IPS-18c (cell line): ENCODE measurements at regions not wholly inside any gene's neighbourhood (a gene's known extent, or its start where the extent isn't known, plus 50 kb on each side); places are given as distances from the start of the nearest gene placed in this dataset.

Experiments
- H3K4me3 ChIP-seq: 2 replicates; pipeline ENCODE4 v1.7.0; 2013; ENCODE audit warnings: low read depth, mild to moderate bottlenecking, low read length, moderate library complexity; ENCODE audit not compliant: insufficient read depth
- H3K9me3 ChIP-seq: one replicate; pipeline ENCODE4 v1.6.1; 2013; ENCODE audit warnings: mild to moderate bottlenecking, low read length, moderate library complexity; ENCODE audit not compliant: control insufficient read depth, insufficient read depth

DNA sequence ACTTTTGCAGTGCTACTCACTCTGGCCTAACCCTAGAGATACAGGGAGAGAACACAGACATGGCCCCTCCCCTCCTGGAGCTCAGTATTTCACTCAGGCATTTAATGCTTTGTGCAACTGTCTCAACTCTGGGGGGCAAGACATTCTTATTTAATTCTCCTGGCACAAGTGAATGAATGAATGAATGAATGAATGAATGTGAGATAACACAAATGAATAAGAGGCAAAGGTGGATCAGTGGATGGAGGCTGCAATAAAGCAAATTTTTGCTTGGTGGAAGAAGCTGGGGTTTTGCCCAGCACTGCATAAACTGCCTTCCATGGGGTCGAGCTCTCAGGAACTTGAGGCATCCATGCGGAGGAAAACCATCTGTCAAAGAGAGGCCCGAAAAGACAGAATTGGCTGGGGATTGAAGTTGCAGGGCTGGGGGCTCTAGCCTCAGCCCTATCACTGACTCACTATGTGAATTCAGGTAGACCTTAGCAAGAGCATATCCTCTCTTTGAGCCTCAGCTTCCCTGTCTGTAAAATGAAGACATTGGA is 441.4 kb upstream of the ZMIZ1 start:
- no peak overlapping the region for H3K4me3 ChIP-seq
- H3K9me3 ChIP-seq, result no peaks in the 10 kb centered on the region

DNA sequence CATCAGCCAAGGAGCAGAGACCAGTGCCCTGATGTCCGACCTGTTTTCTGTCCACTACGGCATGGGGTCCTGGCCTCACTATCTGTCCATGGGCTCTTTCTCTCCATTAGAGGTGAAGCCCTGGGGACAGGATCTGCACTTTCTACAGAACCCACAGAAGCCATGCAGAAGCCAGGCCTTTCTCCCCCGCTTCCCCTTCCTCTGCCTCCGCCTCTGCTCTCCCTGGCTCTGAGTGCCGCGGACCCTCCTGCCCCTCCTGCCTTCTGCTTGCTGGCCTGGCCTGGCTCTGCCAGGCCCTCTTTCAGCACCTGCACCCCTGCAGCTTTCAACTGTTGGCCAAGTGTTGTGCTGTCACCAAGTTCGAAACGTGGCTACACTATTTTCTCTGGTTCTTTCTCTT is 439.8 kb upstream of the ZMIZ1 start:
- H3K4me3 ChIP-seq, result no peak overlapping the region
- no peaks in the 10 kb centered on the region for H3K9me3 ChIP-seq

DNA sequence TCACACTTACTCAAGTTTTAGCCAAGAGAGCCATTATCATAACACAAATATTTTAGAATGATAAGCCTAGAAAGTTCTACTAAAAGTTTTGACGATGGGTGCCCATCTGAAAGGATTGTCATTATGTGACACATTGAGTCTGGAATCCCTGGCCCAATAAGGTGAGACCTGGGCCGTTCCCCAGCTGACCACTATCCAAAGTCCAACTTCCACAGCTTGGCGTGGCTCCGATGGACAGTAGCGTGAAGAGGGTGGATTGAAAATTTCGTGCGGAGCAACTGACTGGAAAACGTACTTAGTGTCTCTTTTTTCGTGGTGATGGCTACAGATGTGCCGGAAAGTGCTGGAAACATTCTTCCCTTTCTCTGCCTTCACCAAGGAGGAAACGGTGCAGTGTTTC is 439.0 kb upstream of the ZMIZ1 start:
- Histone ChIP-seq H3K9me3 (no peaks in the 10 kb centered on the region), H3K4me3 (no peak overlapping the region)

DNA sequence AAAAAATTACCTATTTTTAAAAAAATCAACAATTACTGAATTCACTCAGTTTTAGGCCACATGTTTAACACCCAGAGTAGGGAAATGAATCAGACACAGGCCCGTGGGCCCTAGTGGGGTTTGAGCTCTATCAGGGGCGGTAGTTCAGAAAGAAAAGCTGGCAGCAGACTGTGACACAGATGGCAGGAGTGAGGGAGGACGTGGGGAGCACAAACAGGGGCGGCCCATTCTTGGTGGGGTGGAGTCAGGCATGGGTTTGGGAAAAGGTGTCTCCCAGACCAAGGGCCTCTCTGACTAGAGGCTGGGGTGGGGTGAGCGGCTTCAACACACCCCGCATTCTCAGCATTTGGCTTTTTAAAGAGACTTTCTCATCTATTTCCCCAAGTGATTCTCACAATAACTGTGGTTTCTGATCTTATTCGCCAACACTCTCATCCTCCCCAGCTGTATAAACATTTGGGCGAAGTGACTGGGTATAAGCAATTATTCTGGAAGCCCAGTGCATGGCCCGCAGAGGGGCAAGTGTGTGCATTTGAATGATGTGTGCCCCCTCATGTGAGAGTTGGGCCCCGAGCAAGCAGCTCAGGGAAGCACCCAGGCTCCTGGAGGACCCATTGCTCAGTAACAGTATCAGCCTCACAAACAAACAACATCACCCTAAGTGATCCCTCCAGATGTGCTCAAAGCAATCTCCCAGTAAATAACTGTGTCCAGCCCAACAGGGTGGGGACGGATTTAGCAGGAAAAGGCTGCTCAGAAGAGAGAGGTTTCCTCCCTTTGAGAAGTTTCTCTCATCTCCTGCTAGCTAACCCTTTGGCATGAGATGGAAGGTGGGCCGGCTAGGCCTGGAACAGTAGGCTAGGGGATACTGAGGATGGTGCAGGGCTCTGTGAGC is 437.6 kb upstream of the ZMIZ1 start:
- H3K4me3 ChIP-seq, result no peak overlapping the region
- H3K9me3 ChIP-seq, result no peaks in the 10 kb centered on the region

DNA sequence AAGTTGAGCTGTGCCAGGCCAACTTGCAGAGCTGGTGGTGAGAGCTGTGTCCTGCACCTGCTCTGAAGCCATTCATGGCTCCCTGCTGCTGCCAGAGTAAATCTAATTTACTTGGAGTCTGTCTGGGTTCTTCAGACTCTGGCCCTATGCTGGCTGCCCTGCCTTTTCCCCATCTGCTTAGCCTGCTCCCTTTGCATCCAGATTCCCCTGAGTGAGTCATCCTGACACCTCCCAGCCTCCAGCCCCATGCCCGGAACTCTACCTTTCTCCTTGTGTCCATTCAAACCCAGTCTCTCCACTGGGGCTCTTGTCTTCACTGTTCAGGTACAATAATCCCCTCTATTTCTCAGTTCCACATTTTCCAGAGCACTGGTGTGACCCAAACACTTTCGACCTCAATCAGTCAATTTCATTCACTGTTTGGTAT is 434.4 kb upstream of the ZMIZ1 start:
- H3K9me3 ChIP-seq, result no peaks in the 10 kb centered on the region
- H3K4me3 ChIP-seq, result no peak overlapping the region

DNA sequence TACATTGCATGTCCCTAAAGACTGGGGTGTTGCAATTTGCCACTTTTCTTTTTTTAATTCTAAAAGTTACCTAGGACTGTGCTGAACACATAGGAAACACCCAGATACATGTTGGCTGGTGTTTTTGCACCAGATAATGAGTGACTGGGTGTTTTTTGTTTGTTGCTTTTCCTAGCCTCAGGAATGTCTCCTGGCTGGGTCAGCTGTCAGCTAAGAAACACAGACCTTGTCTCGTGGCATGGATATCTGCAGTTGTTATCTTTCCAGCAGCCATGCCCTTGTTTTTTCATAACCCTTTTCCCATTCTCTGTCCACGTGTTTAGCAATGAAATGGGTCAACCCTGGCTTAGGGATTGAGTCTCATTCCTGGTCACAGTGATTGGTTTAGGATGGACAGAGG is 433.9 kb upstream of the ZMIZ1 start:
- H3K4me3 ChIP-seq, result no peak overlapping the region
- no peaks in the 10 kb centered on the region for H3K9me3 ChIP-seq

DNA sequence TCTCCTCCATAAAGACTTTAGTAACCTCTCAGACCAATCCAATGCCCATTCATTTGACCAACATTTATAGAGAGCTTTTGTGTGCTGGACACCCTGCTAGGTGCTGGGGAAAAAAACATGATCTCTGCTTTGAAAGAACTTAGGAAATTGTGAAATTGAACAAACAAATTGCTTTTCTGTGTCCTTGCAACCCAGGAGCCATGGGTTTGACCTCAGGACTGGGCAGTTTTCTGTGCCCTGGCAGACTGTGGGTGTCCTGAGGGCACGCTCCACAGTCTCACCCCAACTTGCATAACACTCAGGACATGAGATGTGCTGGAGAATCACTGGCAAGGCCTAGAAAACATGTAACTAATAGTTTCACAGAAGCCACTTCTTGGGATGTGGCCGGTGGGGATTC is 429.1 kb upstream of the ZMIZ1 start:
- no peak overlapping the region for H3K4me3 ChIP-seq
- no peaks in the 10 kb centered on the region for H3K9me3 ChIP-seq

DNA sequence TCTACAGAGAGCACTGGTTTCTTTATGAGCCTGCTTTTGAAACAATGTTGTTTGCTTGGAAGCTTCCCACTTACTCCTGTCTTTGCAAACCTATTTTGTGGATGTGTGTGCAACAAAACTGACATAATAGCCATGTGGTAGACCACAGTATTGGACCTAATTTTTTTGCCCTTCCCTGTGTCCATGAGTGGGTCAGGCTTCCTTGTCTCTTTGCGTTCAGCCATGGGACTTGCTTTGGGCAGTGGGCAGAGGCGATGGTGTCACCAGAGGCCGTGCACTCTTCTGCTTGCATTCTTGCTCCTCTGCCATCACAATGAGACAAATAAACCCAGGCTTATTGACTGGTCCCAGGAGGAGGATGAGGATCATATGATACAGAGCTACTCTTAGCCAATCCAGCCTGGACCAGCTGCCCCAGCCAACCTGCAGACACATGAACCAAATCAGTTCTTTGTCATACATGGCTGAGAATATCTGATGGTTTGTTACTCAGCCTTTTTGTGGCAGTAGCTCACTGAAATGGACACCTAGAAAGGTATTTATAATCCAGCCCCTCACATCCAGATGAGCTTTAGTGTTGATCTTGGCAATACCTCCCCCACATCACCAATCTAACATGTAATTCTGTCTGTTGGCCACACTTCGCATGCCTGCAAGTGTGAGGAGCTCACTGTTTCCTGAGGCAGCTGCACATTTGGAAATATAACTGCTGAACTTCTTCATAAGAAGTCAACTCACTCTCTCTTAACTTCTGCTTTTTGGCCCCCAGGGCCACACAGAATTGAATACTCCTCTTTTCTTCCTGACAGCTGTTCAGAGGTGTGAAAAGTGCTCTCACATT is 427.8 kb upstream of the ZMIZ1 start:
- Histone ChIP-seq H3K4me3 (no peak overlapping the region), H3K9me3 (no peaks in the 10 kb centered on the region)

DNA sequence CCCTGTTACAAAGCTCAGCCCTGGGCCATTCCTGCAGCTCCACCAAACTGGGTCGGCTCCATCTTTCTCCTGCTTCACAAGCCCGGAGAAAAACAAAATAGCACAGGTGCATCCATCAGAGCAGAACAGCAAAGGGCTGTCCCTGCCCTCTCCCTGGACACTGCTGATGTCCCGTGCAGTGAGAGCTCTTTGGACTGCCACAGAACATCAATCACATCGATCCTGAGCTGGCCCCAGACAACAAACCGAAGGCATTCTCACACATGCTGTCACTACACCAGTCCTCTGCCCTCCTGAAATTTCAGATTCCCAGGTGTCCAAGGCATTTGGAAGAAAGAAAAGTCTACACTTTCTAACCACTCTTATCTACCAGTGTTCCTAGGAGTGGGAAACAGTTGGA is 427.1 kb upstream of the ZMIZ1 start:
- H3K4me3 ChIP-seq, result no peak overlapping the region
- no peaks in the 10 kb centered on the region for H3K9me3 ChIP-seq

DNA sequence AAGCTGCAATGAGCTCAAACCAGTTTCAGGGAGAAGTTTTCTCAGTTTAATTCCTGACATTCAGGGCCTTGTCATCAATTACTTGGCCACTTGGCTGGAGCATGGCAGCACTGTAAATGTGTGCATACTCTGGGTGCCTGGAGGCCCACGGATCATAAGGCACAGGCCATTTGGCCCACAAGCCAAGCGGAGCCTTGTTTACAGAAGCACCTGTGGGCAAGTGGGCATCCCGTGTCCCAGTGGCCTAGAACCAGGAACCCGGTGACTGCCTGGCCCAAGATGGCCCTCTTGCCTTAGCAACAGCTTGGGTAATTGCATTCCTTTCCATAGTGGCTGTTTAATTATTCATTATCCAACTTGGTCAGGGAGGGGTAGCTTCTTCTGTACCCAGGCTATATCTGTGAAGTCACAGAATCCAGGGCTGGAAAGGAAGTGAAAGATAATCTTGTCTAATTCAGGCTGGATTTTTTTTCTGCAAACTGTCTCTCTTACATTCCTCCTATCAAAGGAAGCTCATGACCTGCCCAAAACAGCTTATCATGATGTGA is 426.4 kb upstream of the ZMIZ1 start:
- Histone ChIP-seq H3K9me3 (no peaks in the 10 kb centered on the region), H3K4me3 (no peak overlapping the region)

DNA sequence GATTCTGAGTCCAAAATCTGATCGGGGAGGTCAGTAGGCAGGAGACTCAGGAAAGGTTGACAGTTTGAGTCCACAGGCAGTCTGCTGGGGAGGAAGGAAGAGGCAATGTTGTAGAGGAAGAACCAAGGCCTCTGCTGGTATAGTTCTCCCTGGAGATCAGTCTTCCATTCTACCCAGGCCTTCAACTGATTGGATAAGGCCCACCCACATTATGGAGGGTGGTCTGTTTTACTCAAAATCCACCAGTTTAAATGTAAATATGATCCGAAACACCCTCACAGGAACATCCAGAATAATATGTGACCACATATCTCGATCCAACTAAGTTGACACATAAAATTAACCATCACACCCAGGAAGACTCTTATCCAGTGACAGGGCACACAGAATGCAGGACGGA is 425.3 kb upstream of the ZMIZ1 start:
- Histone ChIP-seq H3K4me3 (no peak overlapping the region), H3K9me3 (no peaks in the 10 kb centered on the region)

DNA sequence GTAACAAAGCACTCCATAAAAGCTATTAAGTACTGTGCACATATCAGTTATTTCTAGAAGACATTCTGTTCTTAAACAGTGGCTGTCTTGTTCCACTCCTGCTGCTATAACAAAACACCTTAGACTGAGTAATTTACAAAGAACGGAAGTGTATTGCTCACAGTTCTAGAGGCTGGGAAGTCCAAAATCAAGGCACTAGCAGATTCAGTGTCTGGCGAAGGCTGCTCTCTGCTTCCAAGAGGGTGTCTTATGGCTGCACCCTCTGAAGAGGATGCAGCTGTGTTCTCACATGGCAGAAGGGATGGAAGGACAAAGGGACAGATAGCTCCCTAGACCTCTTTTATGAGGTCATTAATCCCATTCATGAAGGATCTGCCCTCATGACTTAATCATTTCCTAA is 424.2 kb upstream of the ZMIZ1 start:
- H3K4me3 ChIP-seq, result no peak overlapping the region
- H3K9me3 ChIP-seq, result no peaks in the 10 kb centered on the region

DNA sequence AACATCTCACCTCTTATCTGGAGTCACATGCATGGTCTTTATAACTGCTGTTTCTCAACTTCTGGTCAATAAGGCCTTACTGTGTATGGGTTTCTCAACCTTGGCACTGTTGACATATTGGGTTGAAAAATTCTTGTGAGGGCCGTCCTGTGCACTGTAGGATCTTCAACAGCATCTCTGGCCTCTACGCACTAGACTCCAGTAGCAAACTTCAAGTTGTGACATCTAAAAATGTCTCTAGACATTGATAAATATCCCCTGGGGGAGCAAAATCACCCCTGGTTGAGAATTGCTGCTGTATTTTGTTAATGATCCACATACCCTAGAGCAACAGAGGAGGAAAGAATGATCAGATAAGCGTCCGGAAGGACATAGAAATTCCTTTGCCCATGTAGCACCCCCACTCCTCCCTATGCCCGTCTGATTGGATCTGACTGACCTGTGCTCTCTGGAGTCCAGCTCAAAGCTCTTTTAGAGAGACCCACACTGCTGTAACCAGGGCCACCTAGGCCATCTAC is 423.5 kb upstream of the ZMIZ1 start:
- Histone ChIP-seq H3K9me3 (no peaks in the 10 kb centered on the region), H3K4me3 (no peak overlapping the region)

DNA sequence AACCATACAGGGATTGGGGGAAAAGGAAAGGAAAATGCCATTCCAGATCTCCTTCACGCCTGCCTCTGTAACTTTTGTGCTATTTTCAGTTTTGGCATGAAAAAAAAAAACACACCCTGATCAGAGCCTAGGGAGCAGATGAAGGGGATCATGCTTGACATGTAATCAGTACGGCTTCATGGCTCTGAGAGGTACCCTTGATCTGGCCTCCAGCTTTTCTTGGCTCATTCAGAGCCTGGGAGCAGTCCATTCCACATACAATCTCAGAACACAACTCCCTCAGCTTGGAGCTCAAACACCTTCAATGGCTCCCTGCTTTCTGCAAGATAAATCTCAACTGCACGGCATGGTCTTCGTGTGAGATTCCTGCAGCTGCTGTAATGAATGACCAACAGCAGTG is 422.8 kb upstream of the ZMIZ1 start:
- no peaks in the 10 kb centered on the region for H3K9me3 ChIP-seq

DNA sequence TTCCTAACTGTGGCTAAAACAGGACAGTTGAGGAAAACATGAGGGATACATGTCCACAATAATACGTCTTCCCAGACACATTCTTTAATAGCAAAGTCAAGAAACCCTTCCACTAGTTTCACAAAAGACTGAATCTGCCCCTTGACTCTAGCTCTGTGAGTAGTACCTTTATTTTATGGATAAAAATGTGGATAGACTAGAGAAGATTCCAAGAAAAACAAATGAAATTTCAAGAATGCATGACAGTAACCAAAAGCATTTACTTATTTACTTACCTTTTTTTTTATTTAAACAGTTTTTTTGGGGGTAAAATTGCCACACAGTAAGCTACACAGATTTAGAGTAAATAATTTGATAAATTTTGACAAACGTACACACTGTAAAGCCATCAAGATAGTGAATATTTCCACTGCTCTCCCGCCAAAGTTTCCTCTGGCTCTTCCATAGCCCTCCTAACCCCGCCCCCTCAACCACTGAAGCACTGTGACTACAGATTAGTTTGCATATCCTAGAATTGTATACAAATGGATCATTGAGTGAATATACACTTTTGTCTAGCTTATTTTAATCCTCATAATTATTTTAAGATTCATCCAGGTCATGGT is 420.4 kb upstream of the ZMIZ1 start:
- no peaks in the 10 kb centered on the region for H3K9me3 ChIP-seq

More for the DNA sequence above, 422.8 kb upstream of the ZMIZ1 start:
- no peak overlapping the region for H3K4me3 ChIP-seq

DNA sequence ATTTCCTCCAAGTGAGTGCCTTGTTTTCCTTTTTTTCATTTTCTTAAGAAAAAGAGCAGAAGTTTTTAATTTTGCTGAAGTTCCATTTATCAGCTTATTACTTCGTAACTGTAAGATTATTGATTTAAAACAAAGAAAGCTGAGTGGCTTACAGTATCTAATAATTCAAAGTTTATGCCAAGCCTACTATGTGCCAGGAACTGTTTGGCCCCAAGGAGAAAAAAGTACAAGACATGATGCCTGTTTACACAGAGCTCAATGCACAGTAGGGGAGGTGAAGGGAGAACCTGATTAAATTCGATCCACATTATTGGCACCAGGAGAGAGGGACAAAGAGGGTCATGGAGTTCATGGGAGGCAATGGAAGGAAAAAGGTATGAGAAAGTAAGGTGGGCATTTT is 419.3 kb upstream of the ZMIZ1 start:
- Histone ChIP-seq H3K4me3 (no peak overlapping the region), H3K9me3 (no peaks in the 10 kb centered on the region)

More for the DNA sequence above, 420.4 kb upstream of the ZMIZ1 start:
- no peak overlapping the region for H3K4me3 ChIP-seq

DNA sequence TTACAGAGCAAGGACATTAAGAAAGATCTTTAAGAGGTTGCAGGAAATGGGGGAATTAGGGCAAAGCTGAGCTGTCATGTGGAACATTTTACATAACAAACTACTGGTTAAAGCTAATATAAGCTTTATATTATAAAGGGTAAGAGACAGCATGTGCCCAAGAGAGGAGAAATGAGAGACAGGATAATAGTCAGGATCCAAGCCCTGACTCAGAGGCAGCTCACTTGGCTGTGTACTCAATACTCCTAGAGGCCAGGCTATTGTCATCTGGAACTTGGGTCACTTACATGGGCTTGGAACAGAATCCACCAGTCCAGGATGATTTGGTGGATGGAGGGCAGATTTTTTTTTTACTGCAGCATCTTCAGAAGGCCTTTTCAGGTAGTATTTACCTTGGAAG is 418.6 kb upstream of the ZMIZ1 start:
- no peak overlapping the region for H3K4me3 ChIP-seq

More for the DNA sequence above, 418.6 kb upstream of the ZMIZ1 start:
- H3K9me3 ChIP-seq, result no peaks in the 10 kb centered on the region
